ENCODE measurements at regions not wholly inside any gene's neighbourhood (a gene's known extent, or its start where the extent isn't known, plus 50 kb on each side); places are given as distances from the start of the nearest gene placed in this dataset.

GRCh38 chr4:136390824-136391223 is 1141.5 kb downstream of the PCDH18 start:
- RAD21 ChIA-PET (ENCODE audit: low non-redundant PET in 1 of 2, low total read pairs in 2 of 2, uncharacterized antibody in 2 of 2, unreplicated experiment in 2 of 2), result no interaction called here
- POLR2A ChIA-PET, result no interaction called here
- TF ChIP-seq ELF1 (IDR thresholded peaks at IDR 0.05; ENCODE audit: borderline replicate concordance, low read depth), result no peak
- no peak for TF ChIP-seq ZFX (IDR thresholded peaks at IDR 0.05)
- TF ChIP-seq EGR1 (IDR thresholded peaks at IDR 0.05; ENCODE audit: low read depth), result no peak
- TF ChIP-seq TCF7L2 (IDR thresholded peaks at IDR 0.05; ENCODE audit: borderline replicate concordance, extremely low read depth, insufficient read depth, insufficient read length), result no peak
- H3K9me2 ChIP-seq (ENCODE audit: insufficient read depth), result no peaks in the 10 kb centered on the region
- H3K36me3 ChIP-seq (ENCODE audit: control insufficient read depth in 1 of 2, insufficient read depth in 2 of 2, low read length in 2 of 2), result no peaks in the 10 kb centered on the region
- CTCF ChIA-PET, result no interaction called here
- intact Hi-C loops (cut with micrococcal nuclease), result no loop called here
- H3K4me2 ChIP-seq (ENCODE audit: low read length), result no peak overlapping the region
- no peaks in the 10 kb centered on the region for H3K79me2 ChIP-seq (ENCODE audit: insufficient read depth, low read length)
- no peak overlapping the region for H3K4me3 ChIP-seq (replicated peaks in 1 of 2; ENCODE audit: low read depth in 1 of 2, low read length in 2 of 2)
- no TSS peak for BruUV-seq (replicated peaks)
- ATAC-seq (no peak), DNase-seq (ENCODE audit: low read depth, low spot score) (no peak)
- H3K9me3 ChIP-seq (ENCODE audit: control insufficient read depth in 1 of 2, insufficient read depth in 1 of 2, low read depth in 1 of 2, low read length in 2 of 2), result no peaks in the 10 kb centered on the region
- H4K20me1 ChIP-seq (ENCODE audit: insufficient read depth), result no peaks in the 10 kb centered on the region
- no peaks in the 10 kb centered on the region for H3K4me1 ChIP-seq (ENCODE audit: control insufficient read depth in 1 of 2, insufficient read depth in 2 of 2, low read length in 2 of 2)
- H2AFZ ChIP-seq (ENCODE audit: low read depth, low read length, poor library complexity, severe bottlenecking), result no peak overlapping the region
- H3K27ac ChIP-seq (ENCODE audit: low read depth, low read length), result no peak overlapping the region
- no peak overlapping the region for H3K9ac ChIP-seq (ENCODE audit: low read length)
- H3K27me3 ChIP-seq (ENCODE audit: insufficient read depth, low read length), result no peaks in the 10 kb centered on the region

- DNase-seq (ENCODE audit: low read depth, low spot score), result no peak
- Histone ChIP-seq H2AFZ (ENCODE audit: low read depth, low read length, poor library complexity, severe bottlenecking) (no peak overlapping the region), H3K79me2 (ENCODE audit: insufficient read depth, low read length) (no peaks in the 10 kb centered on the region), H3K4me2 (ENCODE audit: low read length) (no peak overlapping the region), H3K36me3 (ENCODE audit: control insufficient read depth in 1 of 2, insufficient read depth in 2 of 2, low read length in 2 of 2) (no peaks in the 10 kb centered on the region), H3K27me3 (ENCODE audit: insufficient read depth, low read length) (no peaks in the 10 kb centered on the region), H3K4me3 (replicated peaks in 1 of 2; ENCODE audit: low read depth in 1 of 2, low read length in 2 of 2) (no peak overlapping the region), H3K27ac (ENCODE audit: low read depth, low read length) (no peak overlapping the region), H3K9me2 (ENCODE audit: insufficient read depth) (no peaks in the 10 kb centered on the region), H3K9me3 (ENCODE audit: control insufficient read depth in 1 of 2, insufficient read depth in 1 of 2, low read depth in 1 of 2, low read length in 2 of 2) (no peaks in the 10 kb centered on the region), H3K4me1 (ENCODE audit: control insufficient read depth in 1 of 2, insufficient read depth in 2 of 2, low read length in 2 of 2) (no peaks in the 10 kb centered on the region), H3K9ac (ENCODE audit: low read length) (no peak overlapping the region), H4K20me1 (ENCODE audit: insufficient read depth) (no peaks in the 10 kb centered on the region)
- ATAC-seq, result no peak
- ChIA-PET RAD21 (ENCODE audit: low non-redundant PET in 1 of 2, low total read pairs in 2 of 2, uncharacterized antibody in 2 of 2, unreplicated experiment in 2 of 2) (no interaction called here), POLR2A (no interaction called here), CTCF (no interaction called here)
- TF ChIP-seq EGR1 (IDR thresholded peaks at IDR 0.05; ENCODE audit: low read depth) (no peak), JUND (IDR thresholded peaks at IDR 0.05) (no peak), POLR2A (IDR thresholded peaks at IDR 0.05; ENCODE audit: borderline replicate concordance, extremely low read depth, insufficient read depth, insufficient read length) (no peak), RAD21 (IDR thresholded peaks at IDR 0.05; ENCODE audit: low read depth) (no peak), SP1 (IDR thresholded peaks at IDR 0.05; ENCODE audit: low read depth) (no peak), ZFX (IDR thresholded peaks at IDR 0.05) (no peak), ZNF274 (IDR thresholded peaks at IDR 0.05; ENCODE audit: low read depth, low read length) (no peak), ELF1 (IDR thresholded peaks at IDR 0.05; ENCODE audit: borderline replicate concordance, low read depth) (no peak), TCF7L2 (IDR thresholded peaks at IDR 0.05; ENCODE audit: borderline replicate concordance, extremely low read depth, insufficient read depth, insufficient read length) (no peak), YY1 (IDR thresholded peaks at IDR 0.05; ENCODE audit: extremely low read depth, insufficient replicate concordance, low read depth, low read length) (no peak), EZH2 (IDR thresholded peaks at IDR 0.05) (no peak), POLR2AphosphoS5 (IDR thresholded peaks at IDR 0.05; ENCODE audit: low read depth, low read length) (no peak)
- intact Hi-C loops (cut with micrococcal nuclease), result no loop called here
- BruUV-seq (replicated peaks), result no TSS peak
These were observed 1149.2 kb downstream of the PCDH18 start for GRCh38 chr4:136383082-136383481.

Data from HCT116 (cell line).